Tibial artery (tissue), 4 donors: ENCODE measurements at regions not wholly inside any gene's neighbourhood (a gene's known extent, or its start where the extent isn't known, plus 50 kb on each side); places are given as distances from the start of the nearest gene placed in this dataset.

Source experiments
- DNase-seq, 2 donors: peaks; one replicate each; pipeline ENCODE4 v3.0.0-alpha.2; 2019
- H3K27ac ChIP-seq, 2 donors: fragments of 200-600 bp; sonication (generic) in 1 of 2; 1 replicate in 1 of 2; 2 replicates in 1 of 2; pipeline ENCODE4 v1.5.1; 2018 to 2019; ENCODE audit warnings: mild to moderate bottlenecking in 1 of 2
- H3K27me3 ChIP-seq, 2 donors: fragments of 200-600 bp; sonication (generic) in 1 of 2; one replicate each; pipeline versions ENCODE4 v1.5.1 to v1.6.0; 2016 to 2019
- H3K36me3 ChIP-seq, 3 donors: fragments of 200-600 bp; sonication (generic) in 2 of 3; one replicate each; pipeline ENCODE4 v1.5.1; 2016 to 2019; ENCODE audit warnings: mild to moderate bottlenecking in 2 of 3
- H3K4me1 ChIP-seq, 4 donors: fragments of 200-600 bp; sonication (generic) in 2 of 4; 1 replicate in 3 of 4; 2 replicates in 1 of 4; pipeline ENCODE4 v1.5.1; 2016 to 2019
- H3K4me3 ChIP-seq, 2 donors: fragments of 200-600 bp; sonication (generic) in 1 of 2; 1 replicate in 1 of 2; 2 replicates in 1 of 2; pipeline ENCODE4 v1.5.1; 2018 to 2019; ENCODE audit warnings: mild to moderate bottlenecking in 2 of 2
- H3K9me3 ChIP-seq, 3 donors: fragments of 200-600 bp; sonication (generic) in 1 of 3; one replicate each; pipeline ENCODE4 v1.5.1; 2016 to 2019
- CTCF ChIP-seq, 2 experiments: fragments of 200-600 bp in 1 of 2; fragments of 450-650 bp in 1 of 2; IDR thresholded peaks; one replicate each; pipeline ENCODE4 v1.5.1; 2017 to 2019; ENCODE audit warnings: antibody characterized with exemption in 2 of 2, mild to moderate bottlenecking in 1 of 2, moderate library complexity in 1 of 2
- intact Hi-C: fragments of 100-400 bp; cut with DNase I; formaldehyde crosslinking; loops from one replicate; pipeline ENCODE4 v1.15.0; 2023; ENCODE audit warnings: low total_unique reads

GRCh38 chr15:70415398-70415797 lies 317.7 kb upstream of the TLE3 start:
- no peaks in the 10 kb centered on the region for H3K4me1 ChIP-seq
- H3K4me3 ChIP-seq: no peak overlapping the region
- TF ChIP-seq CTCF (IDR thresholded peaks at IDR 0.05): no peak
- no peaks in the 10 kb centered on the region for H3K36me3 ChIP-seq
- peaks cover 0 to 18% of the 10 kb centered on the region in 2 donors for H3K27me3 ChIP-seq
- no peak for DNase-seq
- H3K9me3 ChIP-seq: peaks cover 0 to 7% (median 0%) of the 10 kb centered on the region in 3 donors
- H3K27ac ChIP-seq: no peak overlapping the region
- intact Hi-C loops: no loop called here

- Histone ChIP-seq H3K9me3 (peaks cover 0 to 7% (median 0%) of the 10 kb centered on the region in 3 donors), H3K4me3 (no peak overlapping the region), H3K4me1 (no peaks in the 10 kb centered on the region), H3K27ac (no peak overlapping the region), H3K27me3 (peaks cover 0 to 18% of the 10 kb centered on the region in 2 donors), H3K36me3 (no peaks in the 10 kb centered on the region)
- TF ChIP-seq CTCF (IDR thresholded peaks at IDR 0.05): no peak
- no peak for DNase-seq
- intact Hi-C loops: no loop called here
Measured at GRCh38 chr15:70414626-70415025, 316.9 kb upstream of the TLE3 start.

GRCh38 chr15:70412794-70413193 lies 315.1 kb upstream of the TLE3 start:
- intact Hi-C loops: no loop called here

GRCh38 chr15:70411143-70411863 lies 313.6 kb upstream of the TLE3 start:
- intact Hi-C loops: no loop called here
- no peak overlapping the region for H3K27ac ChIP-seq
- H3K4me1 ChIP-seq: no peaks in the 10 kb centered on the region

More at GRCh38 chr15:70412794-70413193, 315.1 kb upstream of the TLE3 start:
- Histone ChIP-seq H3K4me3 (no peak overlapping the region), H3K4me1 (no peaks in the 10 kb centered on the region), H3K9me3 (peaks cover 0 to 13% (median 0%) of the 10 kb centered on the region in 3 donors), H3K27ac (no peak overlapping the region), H3K36me3 (no peaks in the 10 kb centered on the region), H3K27me3 (peaks cover 0 to 12% of the 10 kb centered on the region in 2 donors)
- TF ChIP-seq CTCF (IDR thresholded peaks at IDR 0.05): no peak
- no peak for DNase-seq

GRCh38 chr15:70410371-70410985 lies 312.8 kb upstream of the TLE3 start:
- H3K36me3 ChIP-seq: no peaks in the 10 kb centered on the region
- H3K9me3 ChIP-seq: peaks cover 0 to 13% (median 0%) of the 10 kb centered on the region in 3 donors
- no peak overlapping the region for H3K4me3 ChIP-seq
- H3K4me1 ChIP-seq: no peaks in the 10 kb centered on the region
- DNase-seq: no peak
- intact Hi-C loops: no loop called here
- TF ChIP-seq CTCF (IDR thresholded peaks at IDR 0.05): no peak
- peaks cover 0 to 15% of the 10 kb centered on the region in 2 donors for H3K27me3 ChIP-seq
- no peak overlapping the region for H3K27ac ChIP-seq

More at GRCh38 chr15:70411143-70411863, 313.6 kb upstream of the TLE3 start:
- no peaks in the 10 kb centered on the region for H3K36me3 ChIP-seq
- H3K9me3 ChIP-seq: peaks cover 0 to 14% (median 0%) of the 10 kb centered on the region in 3 donors
- TF ChIP-seq CTCF (IDR thresholded peaks at IDR 0.05): no peak
- H3K4me3 ChIP-seq: no peak overlapping the region
- DNase-seq: no peak
- peaks cover 0 to 13% of the 10 kb centered on the region in 2 donors for H3K27me3 ChIP-seq
